ACC112 (cell line): ENCODE measurements at regions not wholly inside any gene's neighbourhood (a gene's known extent, or its start where the extent isn't known, plus 50 kb on each side); places are given as distances from the start of the nearest gene placed in this dataset.

Source experiments
- H2AFZ ChIP-seq: fragments of 200-600 bp; sonication (generic); one replicate; pipeline ENCODE4 v1.6.0; 2017; ENCODE audit warnings: antibody characterized with exemption, low read length; ENCODE audit not compliant: unreplicated experiment
- H3K27ac ChIP-seq: fragments of 200-600 bp; sonication (generic); 2 replicates; pipeline ENCODE4 v1.5.1; 2014; ENCODE audit warnings: low read depth, mild to moderate bottlenecking, antibody characterized with exemption, low read length, moderate library complexity
- H3K27me3 ChIP-seq: fragments of 200-600 bp; sonication (generic); 2 replicates; pipeline ENCODE4 v1.6.1; 2014; ENCODE audit warnings: mild to moderate bottlenecking, antibody characterized with exemption, low read length, moderate library complexity, mixed read lengths; ENCODE audit not compliant: insufficient read depth
- H3K36me3 ChIP-seq: fragments of 200-600 bp; sonication (generic); 2 replicates; pipeline ENCODE4 v1.6.1; 2016; ENCODE audit warnings: mild to moderate bottlenecking, antibody characterized with exemption, low read length, moderate library complexity, mixed read lengths; ENCODE audit not compliant: insufficient read depth
- H3K4me1 ChIP-seq: fragments of 200-600 bp; sonication (generic); one replicate; pipeline ENCODE4 v1.6.1; 2016; ENCODE audit warnings: low read length, mixed read lengths; ENCODE audit not compliant: insufficient read depth, unreplicated experiment, control insufficient read depth
- H3K4me3 ChIP-seq: fragments of 200-600 bp; sonication (generic); 2 replicates; pipeline ENCODE4 v1.5.1; 2014; ENCODE audit warnings: mild to moderate bottlenecking, low read depth, low read length
- H3K79me2 ChIP-seq: fragments of 200-600 bp; sonication (generic); one replicate; pipeline ENCODE4 v1.6.0; 2016; ENCODE audit warnings: low read length; ENCODE audit not compliant: control insufficient read depth, unreplicated experiment, insufficient read depth

GRCh38 chr10:44814929-44815328 lies 96.2 kb upstream of the TMEM72 start:
- no peak overlapping the region for H3K4me3 ChIP-seq

GRCh38 chr10:44818041-44818649 lies 93.0 kb upstream of the TMEM72 start:
- Histone ChIP-seq H3K27me3 (no peaks in the 10 kb centered on the region), H3K4me3 (no peak overlapping the region), H3K79me2 (no peaks in the 10 kb centered on the region), H3K36me3 (no peaks in the 10 kb centered on the region), H3K4me1 (no peaks in the 10 kb centered on the region), H2AFZ (no peak overlapping the region), H3K27ac (no peak overlapping the region)

More at GRCh38 chr10:44814929-44815328, 96.2 kb upstream of the TMEM72 start:
- Histone ChIP-seq H3K27me3 (no peaks in the 10 kb centered on the region), H2AFZ (no peak overlapping the region), H3K36me3 (no peaks in the 10 kb centered on the region), H3K27ac (no peak overlapping the region), H3K79me2 (no peaks in the 10 kb centered on the region), H3K4me1 (no peaks in the 10 kb centered on the region)

GRCh38 chr10:44818701-44819127 lies 92.4 kb upstream of the TMEM72 start:
- Histone ChIP-seq H2AFZ (no peak overlapping the region), H3K27me3 (no peaks in the 10 kb centered on the region), H3K4me1 (no peaks in the 10 kb centered on the region), H3K27ac (no peak overlapping the region), H3K36me3 (no peaks in the 10 kb centered on the region), H3K79me2 (no peaks in the 10 kb centered on the region), H3K4me3 (no peak overlapping the region)

GRCh38 chr10:44820094-44820493 lies 91.0 kb upstream of the TMEM72 start:
- no peak overlapping the region for H2AFZ ChIP-seq
- no peak overlapping the region for H3K4me3 ChIP-seq
- no peak overlapping the region for H3K27ac ChIP-seq
- H3K4me1 ChIP-seq = no peaks in the 10 kb centered on the region
- H3K36me3 ChIP-seq = no peaks in the 10 kb centered on the region
- H3K79me2 ChIP-seq = no peaks in the 10 kb centered on the region
- no peaks in the 10 kb centered on the region for H3K27me3 ChIP-seq

GRCh38 chr10:44821290-44821689 lies 89.8 kb upstream of the TMEM72 start:
- H3K79me2 ChIP-seq = no peaks in the 10 kb centered on the region
- H3K4me3 ChIP-seq = no peak overlapping the region
- H3K27ac ChIP-seq = no peak overlapping the region
- H3K4me1 ChIP-seq = no peaks in the 10 kb centered on the region
- no peak overlapping the region for H2AFZ ChIP-seq
- no peaks in the 10 kb centered on the region for H3K27me3 ChIP-seq
- no peaks in the 10 kb centered on the region for H3K36me3 ChIP-seq

GRCh38 chr10:44822349-44822748 lies 88.8 kb upstream of the TMEM72 start:
- no peaks in the 10 kb centered on the region for H3K4me1 ChIP-seq
- no peak overlapping the region for H3K27ac ChIP-seq
- no peaks in the 10 kb centered on the region for H3K27me3 ChIP-seq
- no peaks in the 10 kb centered on the region for H3K36me3 ChIP-seq
- H3K79me2 ChIP-seq = no peaks in the 10 kb centered on the region
- H2AFZ ChIP-seq = no peak overlapping the region
- no peak overlapping the region for H3K4me3 ChIP-seq

GRCh38 chr10:44822966-44823365 lies 88.2 kb upstream of the TMEM72 start:
- H3K27ac ChIP-seq = no peak overlapping the region
- H3K4me3 ChIP-seq = no peak overlapping the region
- no peak overlapping the region for H2AFZ ChIP-seq
- no peaks in the 10 kb centered on the region for H3K4me1 ChIP-seq
- no peaks in the 10 kb centered on the region for H3K79me2 ChIP-seq
- H3K27me3 ChIP-seq = no peaks in the 10 kb centered on the region
- no peaks in the 10 kb centered on the region for H3K36me3 ChIP-seq

GRCh38 chr10:44824607-44825006 lies 86.5 kb upstream of the TMEM72 start:
- H3K79me2 ChIP-seq = no peaks in the 10 kb centered on the region
- H2AFZ ChIP-seq = no peak overlapping the region
- no peak overlapping the region for H3K4me3 ChIP-seq
- no peak overlapping the region for H3K27ac ChIP-seq
- peaks cover 7% of the 10 kb centered on the region for H3K4me1 ChIP-seq
- no peaks in the 10 kb centered on the region for H3K36me3 ChIP-seq
- H3K27me3 ChIP-seq = no peaks in the 10 kb centered on the region

- H3K4me1 ChIP-seq = peaks cover 21% of the 10 kb centered on the region
- H3K4me3 ChIP-seq = no peak overlapping the region
- H3K27ac ChIP-seq = no peak overlapping the region
- H3K36me3 ChIP-seq = no peaks in the 10 kb centered on the region
- H3K79me2 ChIP-seq = no peaks in the 10 kb centered on the region
- H3K27me3 ChIP-seq = no peaks in the 10 kb centered on the region
- no peak overlapping the region for H2AFZ ChIP-seq
Observed at GRCh38 chr10:44827431-44828006, 83.6 kb upstream of the TMEM72 start.

GRCh38 chr10:44828508-44829142 lies 82.5 kb upstream of the TMEM72 start:
- H3K36me3 ChIP-seq = no peaks in the 10 kb centered on the region
- no peaks in the 10 kb centered on the region for H3K27me3 ChIP-seq
- H3K4me1 ChIP-seq = peaks cover 21% of the 10 kb centered on the region
- no peak overlapping the region for H2AFZ ChIP-seq
- no peaks in the 10 kb centered on the region for H3K79me2 ChIP-seq
- H3K4me3 ChIP-seq = no peak overlapping the region
- H3K27ac ChIP-seq = no peak overlapping the region

- no peaks in the 10 kb centered on the region for H3K36me3 ChIP-seq
- H3K4me3 ChIP-seq = no peak overlapping the region
- H2AFZ ChIP-seq = no peak overlapping the region
- no peaks in the 10 kb centered on the region for H3K27me3 ChIP-seq
- no peak overlapping the region for H3K27ac ChIP-seq
- no peaks in the 10 kb centered on the region for H3K79me2 ChIP-seq
- H3K4me1 ChIP-seq = peaks cover 21% of the 10 kb centered on the region
Observed at GRCh38 chr10:44829426-44829825, 81.7 kb upstream of the TMEM72 start.
